ENCODE measurements at regions not wholly inside any gene's neighbourhood (a gene's known extent, or its start where the extent isn't known, plus 50 kb on each side); places are given as distances from the start of the nearest gene placed in this dataset.

- H3K4me3 ChIP-seq (ENCODE audit: low read depth, low read length), result no peak overlapping the region
- CTCF ChIA-PET, result interaction anchor here (1.3 kb wide), 1 partner anchor 19 kb away, joined by 3 read pairs; no protein-coding TSS in a partner anchor
- DNase-seq (ENCODE audit: low read depth, low spot score), result no peak
- POLR2A ChIA-PET, result no interaction called here
- no peak for TF ChIP-seq CTCF (IDR thresholded peaks at IDR 0.05; ENCODE audit: insufficient read depth, low read length, missing control alignments)
Measured at GRCh38 chr14:38848243-38848935, 254.6 kb downstream of the SEC23A start.

GRCh38 chr14:38847161-38847560 is 255.9 kb downstream of the SEC23A start:
- DNase-seq (ENCODE audit: low read depth, low spot score), result no peak
- POLR2A ChIA-PET, result no interaction called here
- CTCF ChIA-PET, result interaction anchor here (1.2 kb wide), 1 partner anchor 20 kb away, joined by 4 read pairs; no protein-coding TSS in a partner anchor
- no peak overlapping the region for H3K4me3 ChIP-seq (ENCODE audit: low read depth, low read length)
- no peak for TF ChIP-seq CTCF (IDR thresholded peaks at IDR 0.05; ENCODE audit: insufficient read depth, low read length, missing control alignments)

GRCh38 chr14:38839694-38840365 is 263.2 kb downstream of the SEC23A start:
- no peak for DNase-seq (ENCODE audit: low read depth, low spot score)
- TF ChIP-seq CTCF (IDR thresholded peaks at IDR 0.05; ENCODE audit: insufficient read depth, low read length, missing control alignments), result no peak
- H3K4me3 ChIP-seq (ENCODE audit: low read depth, low read length), result no peak overlapping the region
- POLR2A ChIA-PET, result interaction anchor here (0.7 kb wide), 1 partner anchor 26 kb away, joined by 3 read pairs; no protein-coding TSS in a partner anchor
- CTCF ChIA-PET, result no interaction called here

GRCh38 chr14:38838979-38839323 is 264.1 kb downstream of the SEC23A start:
- ChIA-PET POLR2A (no interaction called here), CTCF (interaction anchor here (1.4 kb wide), 1 partner anchor 28 kb away, joined by 3 read pairs; no protein-coding TSS in a partner anchor)
- no peak for TF ChIP-seq CTCF (IDR thresholded peaks at IDR 0.05; ENCODE audit: insufficient read depth, low read length, missing control alignments)
- DNase-seq (ENCODE audit: low read depth, low spot score), result no peak
- H3K4me3 ChIP-seq (ENCODE audit: low read depth, low read length), result no peak overlapping the region

- ChIA-PET POLR2A (no interaction called here), CTCF (interaction anchor here (1.4 kb wide), 1 partner anchor 29 kb away, joined by 3 read pairs; no protein-coding TSS in a partner anchor)
- H3K4me3 ChIP-seq (ENCODE audit: low read depth, low read length), result no peak overlapping the region
- DNase-seq (ENCODE audit: low read depth, low spot score), result no peak
- no peak for TF ChIP-seq CTCF (IDR thresholded peaks at IDR 0.05; ENCODE audit: insufficient read depth, low read length, missing control alignments)
Measured at GRCh38 chr14:38838049-38838978, 264.7 kb downstream of the SEC23A start.
